ENCODE measurements at regions not wholly inside any gene's neighbourhood (a gene's known extent, or its start where the extent isn't known, plus 50 kb on each side); places are given as distances from the start of the nearest gene placed in this dataset.

GRCh38 chr1:212166644-212167043 lies 118.6 kb upstream of the PPP2R5A start:
- TF ChIP-seq CTCF (IDR thresholded peaks at IDR 0.05) (no peak), POLR2A (IDR thresholded peaks at IDR 0.05) (no peak)
